PFSK-1 (cell line): ENCODE measurements at regions not wholly inside any gene's neighbourhood (a gene's known extent, or its start where the extent isn't known, plus 50 kb on each side); places are given as distances from the start of the nearest gene placed in this dataset.

Experiments used
- POLR2AphosphoS5 ChIP-seq: IDR thresholded peaks from 2 replicates; pipeline ENCODE4 v1.6.1; 2012; ENCODE audit warnings: low read depth, mild to moderate bottlenecking, control low read depth, low read length, moderate library complexity
- SIN3A ChIP-seq: IDR thresholded peaks from 2 replicates; pipeline ENCODE4 v1.6.1; 2012; ENCODE audit warnings: mild to moderate bottlenecking, low read length, moderate library complexity, borderline replicate concordance; ENCODE audit not compliant: insufficient read depth
- TAF1 ChIP-seq: IDR thresholded peaks from 2 replicates; pipeline ENCODE4 v1.6.1; 2012; ENCODE audit warnings: low read length, control low read depth, borderline replicate concordance; ENCODE audit not compliant: insufficient read depth
- TF ChIP-seq, protein P1 (sequence below), 2 experiments: IDR thresholded peaks; 2 replicates each; pipeline versions ENCODE4 v1.6.1 to v1.8.0; 2011 to 2012; ENCODE audit warnings: low read depth in 2 of 2, low read length in 2 of 2, control low read depth in 1 of 2, inconsistent platforms in 1 of 2, mild to moderate bottlenecking in 1 of 2, moderate library complexity in 1 of 2; ENCODE audit not compliant: insufficient read depth in 1 of 2

DNA sequence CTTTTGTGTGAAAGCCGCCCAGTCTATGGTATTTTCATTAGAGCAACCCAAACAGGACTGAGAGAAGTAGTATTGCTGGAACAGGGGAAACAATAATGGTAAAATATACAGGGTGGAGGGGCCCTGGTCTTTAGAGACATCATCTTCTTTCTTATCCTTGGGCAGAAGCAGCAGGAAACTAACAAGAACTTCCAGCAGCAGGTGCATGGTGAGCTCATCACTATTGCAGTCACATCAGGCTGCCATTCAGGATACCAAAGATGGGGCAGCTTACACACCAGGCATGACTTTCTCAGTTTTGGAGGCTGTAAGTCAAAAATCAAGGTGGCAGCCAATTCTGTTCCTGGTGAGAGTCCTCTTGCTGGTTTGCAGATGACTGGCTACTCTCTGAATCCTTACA lies 478.3 kb upstream of the RUNX1 start:
- TF ChIP-seq POLR2AphosphoS5 = no peak
- TF ChIP-seq SIN3A = no peak
- TF ChIP-seq, protein P1, sequence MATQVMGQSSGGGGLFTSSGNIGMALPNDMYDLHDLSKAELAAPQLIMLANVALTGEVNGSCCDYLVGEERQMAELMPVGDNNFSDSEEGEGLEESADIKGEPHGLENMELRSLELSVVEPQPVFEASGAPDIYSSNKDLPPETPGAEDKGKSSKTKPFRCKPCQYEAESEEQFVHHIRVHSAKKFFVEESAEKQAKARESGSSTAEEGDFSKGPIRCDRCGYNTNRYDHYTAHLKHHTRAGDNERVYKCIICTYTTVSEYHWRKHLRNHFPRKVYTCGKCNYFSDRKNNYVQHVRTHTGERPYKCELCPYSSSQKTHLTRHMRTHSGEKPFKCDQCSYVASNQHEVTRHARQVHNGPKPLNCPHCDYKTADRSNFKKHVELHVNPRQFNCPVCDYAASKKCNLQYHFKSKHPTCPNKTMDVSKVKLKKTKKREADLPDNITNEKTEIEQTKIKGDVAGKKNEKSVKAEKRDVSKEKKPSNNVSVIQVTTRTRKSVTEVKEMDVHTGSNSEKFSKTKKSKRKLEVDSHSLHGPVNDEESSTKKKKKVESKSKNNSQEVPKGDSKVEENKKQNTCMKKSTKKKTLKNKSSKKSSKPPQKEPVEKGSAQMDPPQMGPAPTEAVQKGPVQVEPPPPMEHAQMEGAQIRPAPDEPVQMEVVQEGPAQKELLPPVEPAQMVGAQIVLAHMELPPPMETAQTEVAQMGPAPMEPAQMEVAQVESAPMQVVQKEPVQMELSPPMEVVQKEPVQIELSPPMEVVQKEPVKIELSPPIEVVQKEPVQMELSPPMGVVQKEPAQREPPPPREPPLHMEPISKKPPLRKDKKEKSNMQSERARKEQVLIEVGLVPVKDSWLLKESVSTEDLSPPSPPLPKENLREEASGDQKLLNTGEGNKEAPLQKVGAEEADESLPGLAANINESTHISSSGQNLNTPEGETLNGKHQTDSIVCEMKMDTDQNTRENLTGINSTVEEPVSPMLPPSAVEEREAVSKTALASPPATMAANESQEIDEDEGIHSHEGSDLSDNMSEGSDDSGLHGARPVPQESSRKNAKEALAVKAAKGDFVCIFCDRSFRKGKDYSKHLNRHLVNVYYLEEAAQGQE (IDR thresholded peaks at IDR 0.05; ENCODE audit: insufficient read depth in 1 of 2, low read depth in 2 of 2, low read length in 2 of 2) = no peak
- TF ChIP-seq TAF1 = no peak
